CD4-positive, alpha-beta T cell treated with Interleukin-15 for 4 hours (primary cell): ENCODE measurements at regions not wholly inside any gene's neighbourhood (a gene's known extent, or its start where the extent isn't known, plus 50 kb on each side); places are given as distances from the start of the nearest gene placed in this dataset.
A peak's percentile ranks its signal among the peaks of the same experiment; 100 is the strongest.
"Not testable (repeated sequence)": the region's sequence is repeated elsewhere in the genome, so short reads cannot be mapped to it uniquely, and the experiment has no call there.

Experiments used
- DNase-seq: peaks from one replicate; pipeline ENCODE4 v3.0.0-alpha.2; 2020; ENCODE audit warnings: low spot score

- no peak for DNase-seq
Observed at GRCh38 chr10:8173243-8173865, 118.9 kb downstream of the GATA3 start.

- no peak for DNase-seq
Observed at GRCh38 chr10:8173866-8174243, 119.4 kb downstream of the GATA3 start.

GRCh38 chr10:8174762-8175161 lies 120.3 kb downstream of the GATA3 start:
- DNase-seq = no peak

- DNase-seq = not testable (repeated sequence)
Observed at GRCh38 chr10:8177526-8177925, 123.0 kb downstream of the GATA3 start.

- DNase-seq = not testable (repeated sequence)
Observed at GRCh38 chr10:8179773-8180172, 125.3 kb downstream of the GATA3 start.

DNA sequence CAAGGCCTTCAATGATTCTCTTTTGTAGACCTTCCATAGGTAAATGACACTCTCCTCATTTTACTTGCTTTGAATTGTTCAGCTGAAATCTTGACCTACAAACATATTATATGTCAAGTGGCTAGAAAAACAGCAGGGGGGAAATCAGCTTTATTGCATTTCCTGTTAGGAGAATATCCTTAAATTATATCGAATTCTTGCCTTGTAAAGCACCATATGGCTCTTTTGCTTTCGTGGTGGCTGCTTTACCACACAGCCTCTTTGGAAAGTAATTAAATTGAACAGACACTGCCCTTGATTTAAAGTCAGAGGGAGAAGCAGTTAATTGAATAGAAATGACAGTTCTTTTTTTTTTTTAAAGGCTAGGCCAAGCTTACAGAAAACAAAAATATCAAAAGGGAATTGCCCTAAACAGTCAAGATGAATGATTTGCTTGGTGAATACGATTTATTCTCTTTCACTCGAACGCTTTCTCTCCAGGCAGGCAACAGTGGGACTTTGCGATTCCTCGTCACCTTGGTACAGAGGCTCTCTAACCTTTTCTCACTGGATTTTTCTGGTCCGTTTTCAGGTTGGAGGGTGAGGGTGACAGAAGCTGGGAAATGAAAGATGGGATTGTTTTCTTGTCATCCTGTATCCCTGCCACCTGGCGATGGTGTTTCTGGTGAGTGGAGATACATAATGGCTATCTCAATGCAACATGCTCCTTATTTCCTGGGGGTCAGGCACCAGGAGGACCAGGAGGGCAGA lies 126.0 kb downstream of the GATA3 start:
- no peak for DNase-seq

DNA sequence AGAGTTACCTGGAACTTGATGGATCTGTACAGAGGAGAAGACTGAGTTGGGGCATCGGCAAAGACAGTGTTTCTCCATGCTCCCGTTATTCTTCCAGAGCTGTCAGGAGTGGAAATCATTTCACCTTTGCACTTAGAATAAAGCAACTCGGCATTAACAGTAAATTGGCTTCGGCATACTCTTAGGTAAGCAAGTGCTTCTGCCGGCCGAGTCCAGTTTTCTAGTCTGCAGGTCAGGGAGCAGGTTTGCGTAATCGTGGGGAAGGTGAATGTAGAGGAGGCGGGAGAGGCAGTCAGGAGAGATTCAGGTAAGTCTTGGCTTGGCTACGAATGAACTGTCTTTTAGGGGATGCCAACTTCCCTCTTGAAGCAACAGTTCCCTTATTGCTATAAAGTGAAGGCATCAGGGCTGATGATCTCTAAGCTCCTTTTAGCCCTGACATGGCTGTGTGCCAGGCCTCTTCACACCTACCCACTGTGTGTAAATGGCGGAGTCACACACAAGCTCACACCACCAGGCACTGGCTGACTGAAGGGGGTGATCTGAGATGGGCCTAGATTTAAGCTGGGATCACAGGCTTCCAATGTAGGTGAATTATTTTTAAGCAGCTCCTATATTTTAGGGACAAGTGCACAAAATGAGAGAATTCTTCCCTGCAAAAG lies 127.1 kb downstream of the GATA3 start:
- no peak for DNase-seq

GRCh38 chr10:8182806-8183205 lies 128.3 kb downstream of the GATA3 start:
- DNase-seq = no peak

- DNase-seq = peak; percentile 70
Observed at GRCh38 chr10:8183241-8183704, 128.8 kb downstream of the GATA3 start.

DNA sequence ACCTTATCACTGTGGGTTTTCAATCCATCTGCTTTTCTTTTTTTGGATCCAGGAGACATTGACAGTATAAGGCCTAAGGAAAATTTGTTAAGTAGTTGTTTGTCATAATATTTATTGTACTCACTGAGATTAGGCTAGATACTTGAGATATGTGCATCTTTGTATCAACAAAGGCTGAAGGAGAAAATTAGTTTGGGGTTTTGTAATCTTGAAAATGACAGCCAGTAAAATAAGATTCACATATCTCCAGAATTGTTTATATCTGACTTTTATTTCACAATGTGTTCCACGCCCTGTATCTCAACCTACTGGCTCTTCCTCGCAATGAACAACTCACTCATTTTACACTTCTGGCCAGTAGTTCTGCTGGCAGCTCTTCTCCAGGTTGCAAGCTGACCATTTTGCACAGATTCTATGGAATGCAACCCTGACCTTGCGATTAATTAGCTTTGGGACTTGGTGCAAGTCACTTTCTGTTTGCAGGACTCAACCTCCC lies 132.7 kb downstream of the GATA3 start:
- no peak for DNase-seq

DNA sequence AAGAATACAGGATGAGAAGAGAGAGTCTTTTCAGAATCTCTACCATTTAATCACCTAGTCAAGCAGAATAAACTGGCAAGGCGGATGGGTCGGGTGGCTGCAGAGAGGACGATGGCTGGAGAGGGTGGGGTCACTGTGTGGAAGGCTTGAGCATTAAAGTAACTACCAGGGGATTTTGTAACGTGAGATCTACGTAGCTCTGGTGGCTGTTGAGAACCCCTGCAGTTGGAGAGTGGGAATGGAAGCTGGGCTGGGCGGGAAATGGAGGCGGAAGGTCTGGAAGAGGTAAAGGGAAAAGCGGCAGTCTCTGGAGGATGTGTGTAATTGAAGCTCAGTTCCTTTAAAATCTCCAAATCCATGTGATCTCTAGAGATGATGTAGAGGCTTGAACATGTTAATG lies 135.0 kb downstream of the GATA3 start:
- DNase-seq = no peak

GRCh38 chr10:8192301-8192700 lies 137.8 kb downstream of the GATA3 start:
- no peak for DNase-seq

DNA sequence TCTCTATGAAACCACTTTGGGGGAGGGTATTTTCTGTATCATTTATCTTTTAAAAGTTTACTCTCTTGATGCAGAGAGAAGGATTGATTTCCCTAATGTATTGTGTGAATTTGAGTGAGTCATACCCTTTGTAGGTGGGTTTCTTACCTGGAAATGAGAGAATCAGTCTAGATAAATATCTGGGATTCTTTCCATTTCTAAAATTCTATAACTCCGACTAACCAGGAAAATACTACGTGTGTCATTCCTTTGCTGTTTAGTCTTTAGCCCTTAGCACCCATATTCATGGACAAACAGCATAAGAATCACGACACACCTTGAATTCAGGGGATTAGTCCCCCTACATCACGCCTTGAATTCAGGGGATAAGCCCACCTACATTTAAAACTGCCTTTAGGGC lies 139.1 kb downstream of the GATA3 start:
- no peak for DNase-seq

DNA sequence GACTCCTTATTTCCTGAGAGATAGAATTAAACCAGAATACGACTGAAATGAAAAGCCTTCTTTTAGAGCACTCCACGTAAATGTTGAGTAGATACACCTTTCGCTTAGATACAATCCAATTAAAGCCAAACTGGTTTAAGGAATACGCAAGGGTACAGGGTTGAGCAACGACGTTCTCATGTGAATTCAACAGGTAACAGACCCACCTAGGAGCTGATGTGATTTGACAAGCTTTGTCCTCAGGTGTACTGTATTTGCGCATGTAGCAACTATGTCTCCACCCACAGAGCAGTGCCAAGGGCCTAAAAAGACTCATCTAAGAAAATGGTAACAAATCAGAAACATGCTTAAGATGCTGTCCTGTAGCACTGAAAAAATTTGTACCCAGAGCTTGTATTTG lies 139.6 kb downstream of the GATA3 start:
- no peak for DNase-seq

DNA sequence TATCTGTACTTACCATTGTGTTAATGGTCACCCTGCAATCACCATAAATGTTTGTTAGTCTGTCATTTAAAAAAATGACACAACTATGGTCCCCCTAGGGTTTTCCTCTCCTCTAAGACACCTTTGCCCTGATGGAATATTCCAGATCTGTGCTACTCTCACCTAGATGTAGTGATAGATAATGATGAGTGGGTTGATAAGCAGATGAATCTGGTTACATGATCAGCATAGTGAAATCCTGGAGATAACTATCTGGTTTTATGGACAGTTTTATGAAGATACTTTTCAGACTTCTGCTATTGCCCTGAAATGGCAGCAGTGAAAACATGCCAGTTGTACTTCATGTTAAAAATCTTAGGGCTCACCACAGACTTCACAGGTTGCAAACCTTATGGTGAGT lies 152.4 kb downstream of the GATA3 start:
- DNase-seq = no peak

GRCh38 chr10:8211631-8212030 lies 157.1 kb downstream of the GATA3 start:
- no peak for DNase-seq

GRCh38 chr10:8213735-8214134 lies 159.2 kb downstream of the GATA3 start:
- no peak for DNase-seq

DNA sequence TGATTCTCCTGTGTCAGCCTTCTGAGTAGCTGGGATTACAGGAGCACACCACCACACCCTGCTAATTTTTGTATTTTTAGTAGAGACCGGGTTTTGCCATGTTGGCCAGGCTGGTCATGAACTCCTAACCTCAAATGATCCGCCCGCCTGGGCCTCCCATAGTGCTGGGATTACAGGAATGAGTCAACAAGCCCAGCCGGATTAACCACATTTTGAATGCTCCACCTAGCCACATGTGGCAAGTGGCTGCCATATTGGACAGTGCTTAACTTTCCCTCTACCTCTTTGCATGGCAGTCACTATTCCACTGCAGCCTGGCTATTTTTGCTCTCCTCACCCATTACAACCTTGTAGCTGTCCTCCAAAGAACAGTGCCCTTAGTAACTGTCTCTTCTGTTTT lies 160.1 kb downstream of the GATA3 start:
- DNase-seq = no peak

- no peak for DNase-seq
Observed at GRCh38 chr10:8216893-8217292, 162.4 kb downstream of the GATA3 start.

DNA sequence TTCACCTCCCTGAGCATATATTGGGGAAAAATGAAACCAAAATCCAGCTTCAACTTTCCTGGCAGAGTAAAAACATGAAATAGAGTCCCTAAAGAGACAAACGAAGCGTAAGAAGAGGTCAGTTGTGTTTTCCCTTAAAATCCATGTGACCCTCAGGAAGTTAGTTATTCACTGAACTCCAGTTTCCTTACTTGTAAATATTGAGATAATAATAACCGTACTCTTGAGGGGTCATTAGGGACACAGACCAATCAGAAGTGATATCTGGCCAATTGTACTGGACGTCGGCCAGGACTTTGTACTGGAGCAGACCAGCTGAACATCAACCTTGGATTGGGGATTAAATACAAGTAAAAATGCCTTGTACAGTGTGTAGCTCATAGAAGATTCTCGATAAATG lies 167.0 kb downstream of the GATA3 start:
- DNase-seq = no peak

GRCh38 chr10:8224591-8224990 lies 170.1 kb downstream of the GATA3 start:
- DNase-seq = no peak

DNA sequence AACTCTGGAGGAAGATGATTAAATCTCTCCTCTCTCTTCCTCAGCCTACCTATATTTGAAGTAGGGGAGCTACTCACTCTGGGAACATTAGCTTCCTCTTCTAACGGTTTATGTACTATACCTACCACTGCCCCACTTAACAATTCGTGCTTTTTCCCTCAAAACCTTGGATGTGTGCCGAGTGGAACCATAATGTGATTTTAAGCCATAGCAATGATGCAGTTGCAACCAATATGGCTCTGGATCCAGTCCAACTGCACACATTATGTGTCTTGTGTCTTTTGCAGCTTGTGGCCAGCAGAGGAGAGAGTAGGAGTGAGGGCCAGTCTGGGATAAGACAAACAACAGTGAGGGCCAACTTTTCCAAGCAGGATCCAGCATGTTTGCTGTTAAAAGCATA lies 170.7 kb downstream of the GATA3 start:
- DNase-seq = no peak

GRCh38 chr10:8227246-8227645 lies 172.8 kb downstream of the GATA3 start:
- no peak for DNase-seq
